ENCODE measurements at regions not wholly inside any gene's neighbourhood (a gene's known extent, or its start where the extent isn't known, plus 50 kb on each side); places are given as distances from the start of the nearest gene placed in this dataset.

- Histone ChIP-seq H4K20me1 (ENCODE audit: insufficient read depth) (no peaks in the 10 kb centered on the region), H3K4me1 (ENCODE audit: control insufficient read depth in 1 of 2, insufficient read depth in 2 of 2, low read length in 2 of 2) (no peaks in the 10 kb centered on the region), H3K27me3 (ENCODE audit: insufficient read depth, low read length) (no peaks in the 10 kb centered on the region), H3K9ac (ENCODE audit: low read length) (no peak overlapping the region), H3K9me2 (ENCODE audit: insufficient read depth) (no peaks in the 10 kb centered on the region), H3K36me3 (ENCODE audit: control insufficient read depth in 1 of 2, insufficient read depth in 2 of 2, low read length in 2 of 2) (no peaks in the 10 kb centered on the region), H3K79me2 (ENCODE audit: insufficient read depth, low read length) (no peaks in the 10 kb centered on the region), H2AFZ (ENCODE audit: low read depth, low read length, poor library complexity, severe bottlenecking) (no peak overlapping the region), H3K4me2 (ENCODE audit: low read length) (no peak overlapping the region), H3K4me3 (replicated peaks in 1 of 2; ENCODE audit: low read depth in 1 of 2, low read length in 2 of 2) (no peak overlapping the region), H3K9me3 (ENCODE audit: control insufficient read depth in 1 of 2, insufficient read depth in 1 of 2, low read depth in 1 of 2, low read length in 2 of 2) (no peaks in the 10 kb centered on the region), H3K27ac (ENCODE audit: low read depth, low read length) (no peak overlapping the region)
- no TSS peak for BruUV-seq (replicated peaks)
- DNase-seq (ENCODE audit: low read depth, low spot score) (no peak), ATAC-seq (no peak)
- POLR2A ChIA-PET = no interaction called here
- no peak for TF ChIP-seq EZH2phosphoT487 (IDR thresholded peaks at IDR 0.05; ENCODE audit: borderline replicate concordance)
- TF ChIP-seq JUND (IDR thresholded peaks at IDR 0.05) = no peak
- no peak for TF ChIP-seq EZH2 (IDR thresholded peaks at IDR 0.05)
- no peak for TF ChIP-seq SIN3A (IDR thresholded peaks at IDR 0.05; ENCODE audit: low read depth)
- TF ChIP-seq ELF1 (IDR thresholded peaks at IDR 0.05; ENCODE audit: borderline replicate concordance, low read depth) = no peak
- TF ChIP-seq CEBPB (IDR thresholded peaks at IDR 0.05; ENCODE audit: low read depth) = no peak
- TF ChIP-seq POLR2A (IDR thresholded peaks at IDR 0.05; ENCODE audit: borderline replicate concordance, extremely low read depth, insufficient read depth, insufficient read length) = no peak
- no peak for TF ChIP-seq SRF (IDR thresholded peaks at IDR 0.05; ENCODE audit: low read depth)
- TF ChIP-seq FOSL1 (IDR thresholded peaks at IDR 0.05; ENCODE audit: low read depth) = no peak
- TF ChIP-seq YY1 (IDR thresholded peaks at IDR 0.05; ENCODE audit: extremely low read depth, insufficient replicate concordance, low read depth, low read length) = no peak
- TF ChIP-seq REST (IDR thresholded peaks at IDR 0.05; ENCODE audit: low read depth) = no peak
- intact Hi-C loops (cut with micrococcal nuclease) = no loop called here
- CTCF ChIA-PET = no interaction called here
- RAD21 ChIA-PET (ENCODE audit: low non-redundant PET in 1 of 2, low total read pairs in 2 of 2, uncharacterized antibody in 2 of 2, unreplicated experiment in 2 of 2) = no interaction called here
These were observed 51.9 kb upstream of the EXOC2 start for GRCh38 chr6:744666-745353.
